DND-41 (cell line): ENCODE measurements at regions not wholly inside any gene's neighbourhood (a gene's known extent, or its start where the extent isn't known, plus 50 kb on each side); places are given as distances from the start of the nearest gene placed in this dataset.

ENCODE experiments used
- ATAC-seq: fragments of 200-7000 bp; cut with Tn5 transposase; 3 replicates; pipeline ENCODE4 v1.9.1; 2021; ENCODE audit warnings: low read depth; ENCODE audit not compliant: insufficient read depth
- DNase-seq: peaks from one replicate; pipeline ENCODE4 v3.0.0-alpha.2; 2020
- H2AFZ ChIP-seq: 2 replicates; pipeline ENCODE4 v1.6.0; 2012; ENCODE audit warnings: low read depth, low read length
- H3K27ac ChIP-seq: 2 replicates; pipeline ENCODE4 v1.5.1; 2012; ENCODE audit warnings: low read length, inconsistent platforms
- H3K27me3 ChIP-seq: fragments of 200-600 bp; sonication (generic); 2 replicates; pipeline ENCODE4 v1.6.0; 2012; ENCODE audit warnings: low read length, mild to moderate bottlenecking, inconsistent platforms; ENCODE audit not compliant: insufficient read depth, poor library complexity
- H3K36me3 ChIP-seq: 2 replicates; pipeline ENCODE4 v1.5.1; 2012; ENCODE audit warnings: low read length, inconsistent platforms; ENCODE audit not compliant: insufficient read depth
- H3K4me1 ChIP-seq: 2 replicates; pipeline ENCODE4 v1.5.1; 2012; ENCODE audit warnings: mild to moderate bottlenecking, low read length; ENCODE audit not compliant: insufficient read depth
- H3K4me2 ChIP-seq: 2 replicates; pipeline ENCODE4 v1.6.0; 2012; ENCODE audit warnings: mild to moderate bottlenecking, moderate library complexity, low read length, inconsistent platforms; ENCODE audit not compliant: insufficient read depth
- H3K4me3 ChIP-seq, 2 experiments: fragments of 200-600 bp in 1 of 2; shearing (Covaris generic) in 1 of 2; 2 replicates each; pipeline ENCODE4 v1.5.1; 2012 to 2016; ENCODE audit warnings: inconsistent platforms in 2 of 2, low read length in 2 of 2, mild to moderate bottlenecking in 2 of 2, low read depth in 1 of 2, moderate library complexity in 1 of 2
- H3K79me2 ChIP-seq: 2 replicates; pipeline ENCODE4 v1.6.0; 2012; ENCODE audit warnings: low read length, inconsistent platforms; ENCODE audit not compliant: insufficient read depth
- H3K9ac ChIP-seq: 2 replicates; pipeline ENCODE4 v1.6.0; 2012; ENCODE audit warnings: low read depth, mild to moderate bottlenecking, inconsistent platforms, low read length, moderate library complexity
- H3K9me3 ChIP-seq: 2 replicates; pipeline ENCODE4 v1.5.1; 2012; ENCODE audit warnings: low read length, moderate library complexity, mild to moderate bottlenecking, inconsistent platforms; ENCODE audit not compliant: insufficient read depth, severe bottlenecking
- H4K20me1 ChIP-seq: 2 replicates; pipeline ENCODE4 v1.6.0; 2012; ENCODE audit warnings: low read length; ENCODE audit not compliant: insufficient read depth
- EZH2 ChIP-seq: IDR thresholded peaks from 3 replicates; pipeline ENCODE4 v1.6.1; 2012; ENCODE audit warnings: borderline replicate concordance, low read depth, mild to moderate bottlenecking, moderate library complexity, low read length, inconsistent platforms; ENCODE audit not compliant: severe bottlenecking
- TF ChIP-seq, protein P1 (sequence below): IDR thresholded peaks from 2 replicates; pipeline ENCODE4 v1.5.1; 2012; ENCODE audit warnings: borderline replicate concordance, low read length, moderate library complexity, mild to moderate bottlenecking; ENCODE audit not compliant: poor library complexity, severe bottlenecking; ENCODE audit errors: extremely low read depth

DNA sequence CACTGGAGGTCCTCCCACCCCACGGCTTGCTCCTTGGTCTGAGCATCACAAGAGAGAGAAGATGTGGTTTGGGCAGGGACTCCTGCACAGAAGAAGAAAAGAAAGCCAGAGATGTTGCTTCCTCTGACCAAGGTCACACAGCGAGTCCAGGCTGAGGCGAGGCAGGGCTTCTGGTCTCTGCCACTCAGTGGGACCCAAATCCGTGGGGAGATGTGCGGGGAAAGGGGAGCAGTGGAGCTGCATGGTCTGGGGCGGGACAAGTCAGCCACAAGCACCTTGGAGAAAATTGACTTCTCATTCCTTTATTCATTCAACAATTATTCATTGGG, 150.9 kb downstream of the C9orf50 start:
- no peak for TF ChIP-seq EZH2
- TF ChIP-seq, protein P1, sequence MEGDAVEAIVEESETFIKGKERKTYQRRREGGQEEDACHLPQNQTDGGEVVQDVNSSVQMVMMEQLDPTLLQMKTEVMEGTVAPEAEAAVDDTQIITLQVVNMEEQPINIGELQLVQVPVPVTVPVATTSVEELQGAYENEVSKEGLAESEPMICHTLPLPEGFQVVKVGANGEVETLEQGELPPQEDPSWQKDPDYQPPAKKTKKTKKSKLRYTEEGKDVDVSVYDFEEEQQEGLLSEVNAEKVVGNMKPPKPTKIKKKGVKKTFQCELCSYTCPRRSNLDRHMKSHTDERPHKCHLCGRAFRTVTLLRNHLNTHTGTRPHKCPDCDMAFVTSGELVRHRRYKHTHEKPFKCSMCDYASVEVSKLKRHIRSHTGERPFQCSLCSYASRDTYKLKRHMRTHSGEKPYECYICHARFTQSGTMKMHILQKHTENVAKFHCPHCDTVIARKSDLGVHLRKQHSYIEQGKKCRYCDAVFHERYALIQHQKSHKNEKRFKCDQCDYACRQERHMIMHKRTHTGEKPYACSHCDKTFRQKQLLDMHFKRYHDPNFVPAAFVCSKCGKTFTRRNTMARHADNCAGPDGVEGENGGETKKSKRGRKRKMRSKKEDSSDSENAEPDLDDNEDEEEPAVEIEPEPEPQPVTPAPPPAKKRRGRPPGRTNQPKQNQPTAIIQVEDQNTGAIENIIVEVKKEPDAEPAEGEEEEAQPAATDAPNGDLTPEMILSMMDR = no peak
- Histone ChIP-seq H3K9me3 (no peaks in the 10 kb centered on the region), H3K4me3 (no peak overlapping the region), H3K36me3 (no peaks in the 10 kb centered on the region), H3K4me2 (no peak overlapping the region), H3K9ac (no peak overlapping the region), H3K4me1 (no peaks in the 10 kb centered on the region), H3K27ac (no peak overlapping the region), H3K79me2 (no peaks in the 10 kb centered on the region), H2AFZ (no peak overlapping the region), H4K20me1 (no peaks in the 10 kb centered on the region), H3K27me3 (no peaks in the 10 kb centered on the region)
- ATAC-seq = no peak
- no peak for DNase-seq

- H3K4me3 ChIP-seq = no peak overlapping the region
- H3K9me3 ChIP-seq = no peaks in the 10 kb centered on the region
- ATAC-seq (no peak), DNase-seq (no peak)
- H3K79me2 ChIP-seq = no peaks in the 10 kb centered on the region
- H3K27me3 ChIP-seq = no peaks in the 10 kb centered on the region
- no peak overlapping the region for H3K4me2 ChIP-seq
- no peaks in the 10 kb centered on the region for H3K4me1 ChIP-seq
- no peaks in the 10 kb centered on the region for H4K20me1 ChIP-seq
- H3K36me3 ChIP-seq = no peaks in the 10 kb centered on the region
- H3K9ac ChIP-seq = no peak overlapping the region
- H2AFZ ChIP-seq = no peak overlapping the region
- no peak overlapping the region for H3K27ac ChIP-seq
- TF ChIP-seq, protein P1 = no peak
Observed at GRCh38 chr9:129469188-129469987, 151.5 kb downstream of the C9orf50 start.

DNA sequence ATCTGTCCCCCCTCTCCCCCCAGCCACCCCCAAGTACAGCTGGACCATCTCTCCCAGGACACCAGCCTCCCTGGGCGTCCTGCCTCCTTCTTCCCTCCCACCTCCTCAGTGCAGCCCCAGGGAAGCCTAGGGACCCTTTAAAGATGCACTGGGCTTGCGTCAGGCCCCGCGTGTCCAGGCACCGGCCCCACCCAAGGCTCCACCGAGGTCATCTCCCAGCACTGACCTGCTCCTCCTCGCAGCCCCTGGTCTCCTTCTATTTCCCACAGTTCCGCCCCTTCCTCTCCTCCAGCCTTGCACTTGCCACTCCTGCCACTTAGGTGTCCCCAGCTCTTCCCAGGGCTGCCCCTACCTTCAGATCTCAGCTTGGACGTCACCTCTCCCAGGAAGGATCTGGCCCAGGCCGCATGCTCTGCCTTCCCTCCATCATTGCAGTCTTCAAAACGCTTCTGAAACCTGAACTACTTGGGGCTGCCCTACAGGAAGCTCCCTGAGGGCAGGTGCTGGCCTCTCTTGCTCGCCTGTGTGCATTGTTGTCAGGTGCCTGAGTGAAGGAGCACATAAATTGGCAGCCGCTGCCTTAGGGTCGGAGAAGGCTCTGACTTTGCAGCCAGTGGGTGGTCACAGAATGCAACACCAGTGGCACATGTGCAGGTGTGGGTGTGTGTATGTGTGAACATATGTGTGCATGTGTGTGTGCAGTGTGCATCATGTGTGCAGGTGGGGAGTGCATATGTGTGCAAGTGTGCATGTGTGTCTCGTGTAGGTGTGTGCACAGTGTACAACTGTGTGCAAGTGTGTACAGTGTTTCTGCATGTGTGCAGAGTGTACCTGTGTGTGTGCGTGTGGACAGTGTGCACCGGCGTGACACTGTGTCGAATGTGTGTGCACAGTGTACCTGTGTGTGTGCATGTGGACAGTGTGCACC, 152.9 kb downstream of the C9orf50 start:
- H4K20me1 ChIP-seq = no peaks in the 10 kb centered on the region
- no peak for ATAC-seq
- H3K4me3 ChIP-seq = no peak overlapping the region
- H3K9me3 ChIP-seq = no peaks in the 10 kb centered on the region
- no peak for DNase-seq
- no peak overlapping the region for H2AFZ ChIP-seq
- TF ChIP-seq, protein P1 = no peak
- TF ChIP-seq EZH2 = no peak
- no peak overlapping the region for H3K4me2 ChIP-seq
- no peaks in the 10 kb centered on the region for H3K36me3 ChIP-seq
- no peaks in the 10 kb centered on the region for H3K27me3 ChIP-seq
- H3K79me2 ChIP-seq = no peaks in the 10 kb centered on the region
- no peak overlapping the region for H3K27ac ChIP-seq
- no peaks in the 10 kb centered on the region for H3K4me1 ChIP-seq
- H3K9ac ChIP-seq = no peak overlapping the region
